Transverse colon (tissue), 4 donors: ENCODE measurements at regions not wholly inside any gene's neighbourhood (a gene's known extent, or its start where the extent isn't known, plus 50 kb on each side); places are given as distances from the start of the nearest gene placed in this dataset.
"Not testable (repeated sequence)": the region's sequence is repeated elsewhere in the genome, so short reads cannot be mapped to it uniquely, and the experiment has no call there.

ENCODE experiments used
- EP300 ChIP-seq: sonication (generic); formaldehyde crosslinking; IDR thresholded peaks from one replicate; pipeline ENCODE4 v1.6.1; 2017; ENCODE audit warnings: antibody characterized with exemption, low read depth
- POLR2A ChIP-seq: fragments of 450-650 bp; IDR thresholded peaks from one replicate; pipeline ENCODE4 v1.6.1; 2016; ENCODE audit warnings: antibody characterized with exemption, mild to moderate bottlenecking, moderate library complexity
- POLR2AphosphoS5 ChIP-seq, 3 donors: sonication (generic); formaldehyde crosslinking; IDR thresholded peaks; one replicate each; pipeline ENCODE4 v1.6.1; 2016; ENCODE audit warnings: antibody characterized with exemption in 3 of 3
- TF ChIP-seq, protein P1 (sequence below), 5 experiments: fragments of 200-600 bp in 3 of 5; fragments of 450-650 bp in 2 of 5; sonication (generic) in 3 of 5; IDR thresholded peaks; 1 replicate in 2 of 5; 2 replicates in 3 of 5; pipeline ENCODE4 v1.5.1; 2016 to 2017; ENCODE audit warnings: antibody characterized with exemption in 5 of 5, inconsistent platforms in 3 of 5, mild to moderate bottlenecking in 2 of 5, moderate library complexity in 1 of 5

DNA sequence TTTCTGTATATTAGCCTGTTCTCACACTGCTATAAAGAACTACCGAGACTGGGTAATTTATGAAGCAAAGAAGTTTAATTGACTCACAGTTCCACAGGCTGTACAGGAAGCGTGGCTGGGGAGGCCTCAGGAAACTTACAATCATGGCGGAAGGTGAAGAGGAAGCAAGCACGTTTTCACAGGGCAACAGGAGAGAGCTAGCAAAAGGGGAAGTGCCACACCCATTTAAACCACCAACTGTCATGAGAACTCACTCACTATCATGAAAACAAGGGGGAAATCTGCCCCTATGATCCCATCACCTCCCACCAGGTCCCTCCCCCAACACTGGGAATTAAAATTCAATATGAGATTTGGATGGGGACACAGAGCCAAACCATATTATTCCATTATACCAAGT lies 358.6 kb downstream of the OTUD1 start:
- not testable (repeated sequence) for TF ChIP-seq POLR2AphosphoS5 (IDR thresholded peaks at IDR 0.05); POLR2A; EP300
- TF ChIP-seq, protein P1, sequence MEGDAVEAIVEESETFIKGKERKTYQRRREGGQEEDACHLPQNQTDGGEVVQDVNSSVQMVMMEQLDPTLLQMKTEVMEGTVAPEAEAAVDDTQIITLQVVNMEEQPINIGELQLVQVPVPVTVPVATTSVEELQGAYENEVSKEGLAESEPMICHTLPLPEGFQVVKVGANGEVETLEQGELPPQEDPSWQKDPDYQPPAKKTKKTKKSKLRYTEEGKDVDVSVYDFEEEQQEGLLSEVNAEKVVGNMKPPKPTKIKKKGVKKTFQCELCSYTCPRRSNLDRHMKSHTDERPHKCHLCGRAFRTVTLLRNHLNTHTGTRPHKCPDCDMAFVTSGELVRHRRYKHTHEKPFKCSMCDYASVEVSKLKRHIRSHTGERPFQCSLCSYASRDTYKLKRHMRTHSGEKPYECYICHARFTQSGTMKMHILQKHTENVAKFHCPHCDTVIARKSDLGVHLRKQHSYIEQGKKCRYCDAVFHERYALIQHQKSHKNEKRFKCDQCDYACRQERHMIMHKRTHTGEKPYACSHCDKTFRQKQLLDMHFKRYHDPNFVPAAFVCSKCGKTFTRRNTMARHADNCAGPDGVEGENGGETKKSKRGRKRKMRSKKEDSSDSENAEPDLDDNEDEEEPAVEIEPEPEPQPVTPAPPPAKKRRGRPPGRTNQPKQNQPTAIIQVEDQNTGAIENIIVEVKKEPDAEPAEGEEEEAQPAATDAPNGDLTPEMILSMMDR (IDR thresholded peaks at IDR 0.05) = not testable (repeated sequence)
